Transverse colon (tissue), 4 donors: ENCODE measurements at regions not wholly inside any gene's neighbourhood (a gene's known extent, or its start where the extent isn't known, plus 50 kb on each side); places are given as distances from the start of the nearest gene placed in this dataset.

Experiments used
- CTCF ChIP-seq, 5 experiments: fragments of 200-600 bp in 3 of 5; fragments of 450-650 bp in 2 of 5; sonication (generic) in 3 of 5; IDR thresholded peaks; 1 replicate in 2 of 5; 2 replicates in 3 of 5; pipeline ENCODE4 v1.5.1; 2016 to 2017; ENCODE audit warnings: antibody characterized with exemption in 5 of 5, inconsistent platforms in 3 of 5, mild to moderate bottlenecking in 2 of 5, moderate library complexity in 1 of 5
- EP300 ChIP-seq: sonication (generic); formaldehyde crosslinking; IDR thresholded peaks from one replicate; pipeline ENCODE4 v1.6.1; 2017; ENCODE audit warnings: antibody characterized with exemption, low read depth
- POLR2A ChIP-seq: fragments of 450-650 bp; IDR thresholded peaks from one replicate; pipeline ENCODE4 v1.6.1; 2016; ENCODE audit warnings: antibody characterized with exemption, mild to moderate bottlenecking, moderate library complexity
- POLR2AphosphoS5 ChIP-seq, 3 donors: sonication (generic); formaldehyde crosslinking; IDR thresholded peaks; one replicate each; pipeline ENCODE4 v1.6.1; 2016; ENCODE audit warnings: antibody characterized with exemption in 3 of 3

- TF ChIP-seq CTCF (IDR thresholded peaks at IDR 0.05) (no peak), POLR2A (no peak), EP300 (no peak), POLR2AphosphoS5 (IDR thresholded peaks at IDR 0.05) (no peak)
Observed at GRCh38 chr9:20114974-20115373, 326.1 kb upstream of the SLC24A2 start.
